HG03354 (cell line): ENCODE measurements at regions not wholly inside any gene's neighbourhood (a gene's known extent, or its start where the extent isn't known, plus 50 kb on each side); places are given as distances from the start of the nearest gene placed in this dataset.

Source experiments
- ATAC-seq: cut with Tn5 transposase; IDR thresholded peaks from one replicate; pipeline ENCODE4 v1.9.1; 2021; ENCODE audit warnings: mild to moderate bottlenecking; ENCODE audit not compliant: unreplicated experiment, poor library complexity, severe bottlenecking

DNA sequence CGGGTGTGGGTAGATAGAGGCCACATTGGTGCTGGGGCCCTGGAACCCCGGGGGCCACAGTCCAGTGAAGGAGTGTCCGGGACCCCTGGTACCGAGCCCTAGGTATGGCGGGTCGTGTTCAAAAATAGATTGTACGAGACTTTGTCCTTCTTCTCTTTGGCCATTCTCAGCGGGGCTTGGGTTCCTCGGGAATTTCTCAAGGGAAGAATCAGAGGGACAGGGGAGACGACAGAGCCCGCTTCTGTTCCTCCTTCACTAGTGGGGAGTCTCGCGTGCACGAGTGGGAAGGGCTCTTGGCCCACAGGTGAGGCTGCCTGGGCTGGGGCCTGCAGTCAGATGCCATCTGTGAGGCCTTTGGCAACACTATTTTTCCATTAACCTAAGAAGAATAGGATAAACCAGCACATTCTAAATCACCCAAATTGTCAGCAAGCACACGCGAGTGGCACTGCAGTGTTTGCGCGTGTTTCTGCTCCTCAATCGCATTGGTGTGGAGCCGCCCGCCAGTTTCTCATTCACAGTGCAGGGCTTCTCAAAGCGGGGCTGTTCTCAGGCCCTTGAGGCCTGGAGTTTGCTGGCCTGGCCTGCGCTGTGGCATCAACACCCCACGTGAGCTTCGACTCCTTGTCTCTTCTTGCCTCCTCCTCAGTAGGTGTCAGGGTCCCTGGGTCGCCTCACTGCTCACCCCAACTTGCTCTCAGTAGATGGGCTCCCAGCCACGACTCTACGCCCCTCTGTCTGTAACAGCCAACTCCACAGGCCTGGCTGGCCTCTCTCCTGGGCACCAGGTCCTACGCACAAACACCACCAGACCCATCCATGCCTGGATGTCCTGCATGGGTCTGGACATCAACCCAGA is 187.6 kb upstream of the SHH start:
- no peak for ATAC-seq

DNA sequence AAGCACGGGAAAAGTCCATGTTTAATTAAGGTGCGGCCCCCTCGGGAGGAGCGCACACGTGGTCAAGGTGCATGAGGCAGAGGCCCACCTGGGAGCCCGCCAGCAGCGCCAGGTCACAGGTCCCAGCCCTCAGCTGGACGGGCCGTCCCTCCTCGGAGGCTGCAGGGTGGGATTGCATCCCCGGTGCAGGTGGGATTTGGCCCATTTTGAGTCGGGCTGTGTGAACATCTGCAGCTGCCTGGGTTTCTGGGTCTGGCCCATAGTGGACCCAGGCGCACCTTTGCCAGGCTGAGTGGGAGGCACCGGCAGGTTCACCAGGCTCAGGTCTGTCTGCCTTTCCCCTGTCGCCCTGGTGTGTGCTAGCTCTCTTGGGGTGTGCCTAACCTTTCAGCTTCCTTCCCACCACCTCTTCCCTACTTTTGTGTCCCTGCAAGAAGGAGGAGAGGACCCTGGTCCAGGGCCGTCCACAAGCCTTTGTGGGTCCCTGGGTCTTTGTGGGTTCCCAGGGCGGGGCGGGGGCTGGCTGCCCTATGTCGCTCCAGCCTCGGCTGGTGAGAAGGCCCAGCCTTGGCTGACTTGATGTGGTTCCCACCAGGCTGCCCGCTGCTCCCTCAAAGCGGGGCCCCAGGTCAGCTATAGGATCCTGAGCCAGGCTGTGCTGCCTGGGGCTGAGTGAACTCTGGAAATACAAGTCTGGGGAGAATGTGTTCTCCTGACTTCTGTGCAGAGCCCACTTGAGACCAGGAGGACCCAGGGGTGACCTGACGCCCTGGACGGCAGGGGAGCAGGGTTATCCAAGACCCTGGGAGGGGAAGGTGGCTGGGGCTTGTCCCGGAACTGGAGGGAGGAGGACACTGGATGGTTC is 186.7 kb upstream of the SHH start:
- ATAC-seq, result no peak

DNA sequence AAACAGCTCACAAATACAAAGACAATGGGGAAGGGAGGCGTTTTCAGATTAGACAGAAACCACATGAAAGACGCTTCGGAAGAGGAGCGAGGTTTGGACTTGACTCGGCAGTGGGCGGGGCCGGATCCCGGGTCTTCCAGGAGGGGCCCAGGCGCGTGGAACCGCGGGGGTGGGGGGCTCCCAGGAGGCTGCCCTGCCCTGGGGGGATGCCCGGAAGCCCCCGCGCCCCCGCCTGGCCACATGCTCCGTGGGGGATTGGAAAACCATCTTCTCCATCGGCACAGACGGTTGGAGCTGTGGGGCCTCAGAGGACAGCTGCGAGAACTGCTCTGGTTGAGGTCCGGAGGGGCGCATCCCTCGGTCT is 186.0 kb upstream of the SHH start:
- ATAC-seq, result no peak

DNA sequence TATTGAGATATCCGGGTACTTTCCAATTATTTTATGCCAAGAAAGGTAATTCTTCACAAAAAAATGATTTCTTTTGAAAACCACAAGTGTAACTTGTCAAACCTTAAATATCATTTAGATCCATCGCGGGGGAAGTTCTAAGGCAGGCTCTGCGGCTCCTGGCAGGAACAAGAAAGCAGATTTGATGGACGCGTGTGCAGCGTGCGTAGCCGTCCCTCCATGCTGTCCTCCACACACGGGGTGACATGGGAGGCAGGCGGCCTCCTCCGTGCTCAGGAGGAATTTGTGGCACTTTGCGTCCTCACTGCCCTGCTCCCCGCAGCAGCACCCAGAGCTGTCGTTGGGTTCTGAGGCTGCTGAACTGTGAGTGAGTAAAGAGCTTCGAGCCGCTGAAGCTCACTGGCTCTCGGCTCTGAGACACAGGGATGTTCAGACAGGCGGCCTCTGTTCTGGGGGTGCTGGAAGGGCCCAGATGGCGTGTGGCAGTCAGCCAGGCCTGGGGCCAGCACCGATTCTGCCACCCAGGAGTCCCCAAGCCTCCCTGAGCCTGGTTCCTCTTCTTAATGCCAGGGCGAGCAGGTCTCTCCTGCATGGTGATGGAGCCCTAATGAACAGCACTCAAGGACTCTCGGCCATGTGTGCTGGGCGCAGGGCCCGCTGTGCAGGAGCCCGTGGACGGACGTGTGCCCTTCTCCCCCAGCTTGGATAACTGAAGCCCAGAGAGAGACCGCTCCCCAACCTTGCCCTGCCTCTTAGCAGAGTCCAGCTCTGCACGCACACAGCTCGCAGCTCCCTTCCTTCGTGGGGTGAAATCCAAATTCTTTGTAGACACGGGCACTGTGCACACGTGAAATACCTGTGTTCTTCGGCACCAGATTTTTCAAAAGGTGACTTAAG is 185.4 kb upstream of the SHH start:
- no peak for ATAC-seq

DNA sequence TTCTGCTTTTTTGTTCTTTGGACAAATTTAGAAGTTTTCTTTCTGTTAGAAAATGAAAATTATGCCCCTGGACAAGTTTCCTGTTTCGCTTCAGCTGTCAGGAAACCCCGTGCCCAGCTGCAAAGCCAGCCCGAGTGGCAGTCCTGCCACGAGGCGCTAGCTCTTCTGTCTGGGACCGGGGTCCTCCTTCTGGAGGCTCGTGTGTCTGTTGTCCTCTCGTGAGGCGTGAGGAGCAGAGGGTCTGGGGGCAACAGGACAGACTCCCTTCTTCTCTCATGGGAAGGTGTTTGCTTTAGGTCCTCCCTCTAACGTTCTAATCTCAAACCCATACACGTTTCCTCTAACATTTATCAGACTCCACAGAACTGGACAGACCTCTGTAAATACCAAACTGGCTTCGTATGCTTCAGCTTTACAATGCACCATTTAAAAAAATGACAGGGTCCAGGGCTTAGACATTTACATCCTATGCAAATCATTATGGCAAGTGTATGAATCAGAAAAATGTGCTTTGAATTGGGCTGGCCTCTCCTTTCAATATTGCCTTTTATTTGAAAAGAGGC is 184.5 kb upstream of the SHH start:
- ATAC-seq, result no peak

DNA sequence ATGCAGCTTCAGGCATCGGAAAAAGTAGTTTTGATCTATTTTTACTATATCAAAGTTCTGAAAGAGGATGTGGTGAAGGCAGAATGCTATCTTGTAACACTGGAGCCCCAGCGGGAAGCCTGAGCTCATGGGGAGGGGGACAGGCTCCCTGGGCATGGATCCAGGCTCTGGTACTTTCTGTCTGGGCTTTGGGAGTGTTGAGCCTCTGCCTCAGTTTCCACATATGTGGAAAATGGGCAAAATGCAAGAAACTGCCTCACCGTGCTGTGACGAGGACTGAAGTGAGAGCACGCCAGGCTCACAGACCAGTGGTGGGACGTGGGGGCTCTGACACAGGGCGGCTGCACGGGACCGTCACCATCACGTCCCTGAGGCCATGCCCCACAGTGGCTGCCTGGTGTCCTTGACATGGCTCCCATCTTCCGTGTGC is 182.9 kb upstream of the SHH start:
- no peak for ATAC-seq

DNA sequence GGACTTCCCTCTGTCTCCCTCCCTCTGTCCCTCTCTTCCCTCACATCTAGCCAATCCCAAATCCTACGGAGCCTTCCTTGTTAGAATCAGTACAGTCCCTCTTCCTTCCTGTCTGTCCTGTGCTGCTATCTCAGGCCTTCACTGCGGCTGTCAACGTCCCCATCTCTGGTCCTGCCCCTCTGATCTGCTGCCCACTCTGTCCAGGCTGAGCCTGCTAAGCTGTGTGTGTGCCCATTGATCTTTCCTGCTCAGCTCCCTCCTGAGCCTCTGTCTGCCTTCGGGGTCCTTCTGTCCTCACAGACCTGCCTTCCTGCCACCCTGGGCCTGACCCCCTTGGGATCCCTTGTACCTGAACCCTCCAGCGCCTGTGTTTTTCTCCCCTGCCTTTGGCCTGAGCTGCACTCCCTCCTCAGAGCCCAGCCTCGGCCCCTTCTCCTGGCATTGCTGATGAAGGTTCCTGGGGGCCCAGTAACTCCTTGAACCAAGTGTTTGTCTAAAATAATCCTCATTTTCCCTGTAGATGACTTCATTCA is 182.1 kb upstream of the SHH start:
- no peak for ATAC-seq

DNA sequence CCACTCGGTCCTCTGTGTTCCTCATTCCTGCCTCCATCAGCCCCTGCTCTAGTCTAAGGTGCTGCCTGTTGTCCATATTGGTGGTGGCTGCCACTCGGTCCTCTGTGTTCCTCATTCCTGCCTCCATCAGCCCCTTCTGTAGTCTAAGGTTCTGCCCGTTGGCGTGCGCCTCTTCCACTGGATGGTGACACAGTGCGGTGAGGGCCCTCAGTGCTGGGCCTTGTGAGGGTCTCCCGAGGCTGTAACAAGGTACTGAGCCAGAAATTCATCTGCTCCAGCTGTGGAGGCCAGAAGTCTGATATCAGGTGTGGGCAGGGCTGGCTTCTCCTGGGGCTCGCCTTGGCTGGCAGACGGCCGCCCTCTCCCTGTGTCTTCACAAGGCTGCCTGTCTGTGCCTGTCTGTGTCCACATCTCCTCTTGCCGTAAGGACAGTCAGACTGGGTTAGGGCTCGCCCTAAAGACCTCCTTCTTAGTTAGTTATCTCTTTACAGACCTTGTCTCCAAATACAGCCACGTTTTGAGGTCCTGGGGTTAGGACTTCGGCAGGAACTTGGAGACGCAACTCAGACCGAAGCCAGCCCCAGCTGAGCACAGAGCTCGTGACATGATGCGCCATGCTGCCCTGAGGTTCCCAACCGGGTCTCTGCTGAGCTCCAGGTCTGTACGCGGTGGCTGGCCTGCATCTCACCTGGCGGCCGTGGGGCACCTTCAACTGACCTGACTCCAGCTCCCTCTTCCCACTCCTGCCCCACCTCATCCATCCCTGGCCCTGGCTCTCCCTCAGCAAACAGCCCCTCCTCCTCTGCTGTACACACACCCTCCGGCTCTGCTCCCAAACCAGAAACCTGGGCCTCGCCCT is 181.4 kb upstream of the SHH start:
- no peak for ATAC-seq

DNA sequence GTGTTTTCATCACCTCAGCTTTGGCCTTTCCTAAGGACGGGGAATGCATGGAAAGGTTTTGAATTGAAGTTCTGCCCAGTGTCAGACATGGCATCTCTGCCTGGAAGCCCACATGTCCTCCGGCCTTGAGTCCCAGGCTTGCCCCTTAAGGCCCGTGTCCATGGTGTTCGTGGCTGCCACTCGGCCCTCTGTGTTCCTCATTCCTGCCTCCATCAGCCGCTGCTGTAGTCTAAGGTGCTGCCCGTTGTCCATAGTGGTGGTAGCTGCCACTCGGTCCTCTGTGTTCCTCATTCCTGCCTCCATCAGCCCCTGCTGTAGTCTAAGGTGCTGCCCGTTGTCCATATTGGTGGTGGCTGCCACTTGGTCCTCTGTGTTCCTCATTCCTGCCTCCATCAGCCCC is 180.7 kb upstream of the SHH start:
- no peak for ATAC-seq

DNA sequence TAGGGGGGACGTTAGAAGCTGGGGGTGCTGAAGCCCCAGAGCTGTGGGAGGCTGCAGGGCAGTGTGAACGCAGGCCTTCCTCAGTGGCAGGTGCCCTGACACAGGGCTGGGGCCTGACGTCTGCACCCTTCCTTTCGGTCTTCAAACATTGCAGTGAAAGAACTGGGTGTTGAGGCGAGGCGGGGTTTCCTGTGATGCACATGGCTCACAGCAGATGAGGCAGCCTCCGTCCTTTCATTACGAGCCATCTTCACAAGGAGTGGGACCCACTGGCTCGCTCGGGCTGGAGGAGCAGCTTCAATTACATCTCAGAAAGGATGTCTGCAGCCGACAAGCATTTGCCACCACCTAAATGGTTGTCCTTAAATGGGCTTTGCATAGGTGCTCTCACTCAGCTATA is 180.3 kb upstream of the SHH start:
- ATAC-seq, result no peak

DNA sequence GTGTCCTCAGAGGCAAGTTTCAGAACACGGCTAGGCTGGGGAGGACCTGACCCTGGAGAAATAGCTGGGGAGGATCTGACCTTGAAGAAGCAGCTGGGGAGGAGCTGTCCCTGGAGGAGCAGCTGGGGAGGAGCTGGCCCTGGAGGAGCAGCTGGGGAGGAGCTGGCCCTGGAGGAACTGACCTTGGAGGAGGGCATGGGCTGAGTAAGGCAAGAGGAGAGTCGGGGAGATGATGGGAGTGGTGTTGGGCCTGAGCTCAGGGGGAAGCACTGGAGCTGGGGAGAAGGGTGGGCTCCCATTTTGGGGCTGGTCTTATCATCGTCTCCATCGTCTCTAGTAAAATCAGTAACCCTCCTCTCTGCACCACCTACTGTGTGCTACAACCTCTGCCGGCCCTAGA is 179.8 kb upstream of the SHH start:
- ATAC-seq, result no peak

DNA sequence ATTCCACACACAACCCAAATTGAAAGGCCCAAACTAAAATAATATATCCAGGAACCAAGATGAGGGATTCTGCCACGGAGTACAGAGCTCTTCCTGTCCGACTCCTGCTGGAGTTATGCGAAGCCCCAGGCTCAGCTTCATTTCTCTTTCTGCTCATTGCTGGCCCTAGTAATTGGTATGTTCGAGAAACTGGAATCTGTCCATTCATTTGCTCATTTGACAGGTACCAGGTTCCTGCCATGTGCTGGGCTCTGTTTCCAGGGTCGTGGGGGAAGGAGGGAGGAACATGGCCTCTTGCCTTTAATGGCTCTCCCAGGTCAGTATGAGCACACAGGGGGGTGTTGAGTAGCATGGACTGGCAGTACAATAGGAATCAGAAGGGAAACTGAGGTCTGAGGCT is 179.2 kb upstream of the SHH start:
- ATAC-seq, result no peak

DNA sequence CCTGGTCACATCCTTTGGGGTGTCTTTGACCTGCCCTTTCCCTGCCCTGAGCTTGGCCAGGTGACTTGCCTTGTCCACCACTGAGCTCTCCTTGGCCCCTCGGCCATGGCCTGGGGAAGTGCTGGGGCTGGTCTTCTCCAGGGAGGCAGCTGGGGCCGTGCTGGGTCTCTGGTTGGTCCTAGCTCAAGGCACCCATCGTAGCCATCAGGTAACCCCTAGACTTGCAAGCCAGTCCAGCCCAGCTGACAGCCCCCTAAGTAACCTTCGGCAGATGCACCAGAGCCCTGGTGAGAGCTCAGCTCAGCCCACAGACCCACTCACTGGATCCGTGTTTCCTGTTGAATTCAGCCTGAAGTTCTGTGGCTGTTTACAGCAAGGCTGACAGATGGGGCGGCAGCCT is 176.2 kb upstream of the SHH start:
- ATAC-seq, result no peak

DNA sequence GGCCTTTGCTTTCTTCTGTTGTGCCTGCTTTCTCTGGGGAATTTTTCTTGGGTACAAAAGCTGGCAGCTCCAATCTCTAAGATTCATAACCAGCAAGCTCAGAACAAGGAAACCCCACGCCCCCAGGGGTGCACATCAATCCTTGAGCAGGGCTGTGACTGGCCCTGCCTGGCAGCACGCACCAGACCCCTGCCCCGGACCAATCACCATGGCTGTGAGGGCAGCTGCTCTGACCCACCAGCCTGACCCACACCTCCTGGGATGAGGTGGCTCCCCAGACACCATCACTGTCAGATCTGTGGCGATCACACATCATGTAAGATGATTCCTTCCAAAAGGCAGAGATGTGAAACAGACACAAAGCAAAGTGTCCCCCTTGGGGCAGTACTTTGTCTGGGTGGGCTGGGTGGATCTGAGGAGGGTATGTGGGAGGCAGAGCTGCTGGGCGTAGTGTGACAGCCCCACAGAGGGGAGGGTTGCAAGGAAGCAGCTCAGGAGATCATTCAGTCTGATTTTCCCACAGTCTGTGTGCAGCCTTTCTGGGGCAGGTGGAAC is 175.5 kb upstream of the SHH start:
- ATAC-seq, result no peak

DNA sequence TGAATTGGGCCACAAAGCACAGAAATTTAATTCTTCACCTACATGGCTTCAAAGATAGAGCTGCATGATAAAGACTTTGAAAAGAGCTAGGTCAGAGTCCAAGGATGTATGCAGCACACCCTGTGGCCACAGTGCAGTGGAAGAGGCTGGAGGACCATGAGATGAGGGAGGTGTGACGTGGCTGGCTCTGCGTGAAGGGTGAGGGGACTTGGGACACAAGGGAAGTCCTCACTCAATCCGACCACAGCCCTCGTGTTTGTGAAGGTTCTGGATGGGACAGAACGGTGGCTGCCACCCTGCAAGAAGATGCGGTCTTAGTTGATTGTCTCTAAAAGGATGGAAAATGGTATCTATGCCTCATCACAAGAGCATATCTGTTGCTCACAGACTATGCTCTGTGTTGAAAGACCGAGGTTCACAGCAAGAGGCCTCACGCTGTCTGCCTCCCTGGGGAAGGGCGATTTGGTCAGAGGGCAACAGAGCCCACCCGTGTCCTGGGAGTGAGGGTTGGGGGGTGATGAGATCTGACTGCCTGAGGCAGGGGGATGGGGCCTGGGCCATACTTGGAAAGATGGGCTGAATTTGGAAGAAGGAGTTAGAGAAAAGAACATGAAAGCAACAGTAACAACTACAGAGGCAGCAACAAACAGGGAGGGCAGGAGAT is 174.4 kb upstream of the SHH start:
- ATAC-seq, result no peak

DNA sequence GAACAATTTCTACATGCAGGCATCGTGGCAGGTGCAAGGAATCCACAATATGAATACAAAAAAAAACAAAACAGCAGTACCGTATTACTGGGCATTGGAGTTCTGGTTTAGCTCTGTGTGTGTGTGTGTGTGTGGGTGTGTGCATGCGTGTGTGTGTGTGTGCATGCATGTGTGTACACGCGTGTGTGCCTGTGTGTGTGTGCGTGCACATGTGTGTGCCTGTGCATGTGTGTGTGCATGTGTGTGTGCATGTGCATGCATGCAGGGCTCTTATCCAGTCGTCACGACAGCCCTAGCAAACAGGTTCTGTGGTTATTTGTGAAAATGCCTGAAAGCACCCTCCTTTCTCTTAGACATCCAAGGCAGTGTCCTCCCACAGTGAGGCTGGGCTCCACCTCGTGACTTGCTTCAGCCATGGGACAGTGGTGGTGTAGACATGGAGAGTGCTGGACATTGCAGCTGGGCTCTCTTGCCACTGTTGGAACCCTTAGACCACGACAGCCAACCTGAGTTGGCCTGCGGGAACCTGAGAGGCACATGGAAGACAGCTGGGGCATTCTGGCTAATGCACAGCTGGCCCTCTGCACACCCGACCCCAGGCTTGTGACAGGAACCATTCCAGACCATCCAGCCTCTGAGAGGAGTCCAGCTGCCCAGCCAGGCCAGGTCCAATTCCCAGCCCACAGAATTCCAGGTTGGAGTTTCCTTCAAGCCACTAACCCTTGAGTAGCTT is 173.4 kb upstream of the SHH start:
- no peak for ATAC-seq
